SJSA1 (cell line): ENCODE measurements at regions not wholly inside any gene's neighbourhood (a gene's known extent, or its start where the extent isn't known, plus 50 kb on each side); places are given as distances from the start of the nearest gene placed in this dataset.
A peak's percentile ranks its signal among the peaks of the same experiment; 100 is the strongest.

ENCODE experiments used
- DNase-seq, 2 experiments: peaks; one replicate each; pipeline ENCODE4 v3.0.0-alpha.2; 2015 to 2020; ENCODE audit warnings: low spot score in 2 of 2, low read depth in 1 of 2
- H3K27ac ChIP-seq: fragments of 250-450 bp; sonication (Bioruptor Pico); 2 replicates; pipeline ENCODE4 v1.5.1; 2020; ENCODE audit warnings: mild to moderate bottlenecking, moderate library complexity
- H3K27me3 ChIP-seq: fragments of 250-450 bp; sonication (Bioruptor Pico); replicated peaks from 2 replicates; pipeline ENCODE4 v1.5.1; 2020; ENCODE audit warnings: mild to moderate bottlenecking, moderate library complexity
- H3K36me3 ChIP-seq: fragments of 250-450 bp; sonication (Bioruptor Pico); 2 replicates; pipeline ENCODE4 v1.5.1; 2020; ENCODE audit warnings: mild to moderate bottlenecking
- H3K4me1 ChIP-seq: fragments of 250-450 bp; sonication (Bioruptor Pico); replicated peaks from 2 replicates; pipeline ENCODE4 v1.6.1; 2021; ENCODE audit warnings: mild to moderate bottlenecking
- H3K4me3 ChIP-seq: fragments of 250-450 bp; sonication (Bioruptor Pico); 2 replicates; pipeline ENCODE4 v1.5.1; 2020; ENCODE audit warnings: mild to moderate bottlenecking
- H3K9me3 ChIP-seq: fragments of 250-450 bp; sonication (Bioruptor Pico); replicated peaks from 2 replicates; pipeline ENCODE4 v1.5.1; 2020; ENCODE audit warnings: mild to moderate bottlenecking

DNA sequence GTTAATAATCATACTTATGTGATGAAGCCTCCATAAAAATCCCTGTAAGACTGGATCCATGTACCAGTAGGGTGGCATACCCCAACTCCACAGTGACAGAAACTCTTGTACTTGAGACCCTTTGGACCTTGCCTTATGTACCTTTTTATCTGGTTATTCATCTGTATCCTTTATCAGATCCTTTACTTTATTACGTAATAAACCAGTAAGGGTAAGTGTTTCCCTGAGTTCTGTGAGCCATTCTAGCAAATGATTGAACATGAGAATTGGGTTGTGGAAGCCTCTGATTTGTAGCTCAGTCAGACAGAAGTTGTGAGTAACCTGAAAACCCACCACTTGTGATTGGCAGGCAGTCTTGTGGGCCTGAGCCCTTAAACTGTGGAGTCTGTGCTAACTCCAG lies 229.7 kb downstream of the FOXA2 start:
- Histone ChIP-seq H3K27ac (no peak overlapping the region), H3K9me3 (no peaks in the 10 kb centered on the region), H3K36me3 (no peaks in the 10 kb centered on the region), H3K4me1 (0 out of 2 replicates have a peak, but pooled peaks cover 3% of the 10 kb centered on the region), H3K27me3 (peaks cover 8% of the 10 kb centered on the region; the same call in 1 of the 2 replicates), H3K4me3 (no peak overlapping the region)
- DNase-seq = no peak

DNA sequence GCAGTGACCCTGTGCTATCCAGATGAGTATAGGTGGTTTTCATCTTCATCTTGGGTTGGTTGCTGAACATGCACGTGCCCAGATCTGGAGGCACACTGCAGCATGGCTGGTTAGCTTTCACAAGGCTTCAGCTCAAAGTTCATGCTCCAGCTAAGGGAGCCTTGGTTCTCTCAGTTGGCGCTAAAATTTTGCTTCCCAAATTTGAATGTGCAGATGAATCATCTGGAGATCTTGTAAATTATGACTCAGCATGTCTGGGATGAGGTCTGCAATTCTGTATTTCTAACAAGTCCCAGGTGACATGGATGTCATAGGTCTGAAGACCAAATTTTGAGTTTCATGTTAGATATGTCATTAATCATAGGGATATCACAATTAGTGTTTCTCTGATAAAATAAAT lies 230.8 kb downstream of the FOXA2 start:
- Histone ChIP-seq H3K27ac (no peak overlapping the region), H3K36me3 (no peaks in the 10 kb centered on the region), H3K27me3 (peaks cover 8% of the 10 kb centered on the region; the same call in 1 of the 2 replicates), H3K9me3 (no peaks in the 10 kb centered on the region), H3K4me3 (no peak overlapping the region), H3K4me1 (0 out of 2 replicates have a peak, but pooled peaks cover 3% of the 10 kb centered on the region)
- no peak for DNase-seq

DNA sequence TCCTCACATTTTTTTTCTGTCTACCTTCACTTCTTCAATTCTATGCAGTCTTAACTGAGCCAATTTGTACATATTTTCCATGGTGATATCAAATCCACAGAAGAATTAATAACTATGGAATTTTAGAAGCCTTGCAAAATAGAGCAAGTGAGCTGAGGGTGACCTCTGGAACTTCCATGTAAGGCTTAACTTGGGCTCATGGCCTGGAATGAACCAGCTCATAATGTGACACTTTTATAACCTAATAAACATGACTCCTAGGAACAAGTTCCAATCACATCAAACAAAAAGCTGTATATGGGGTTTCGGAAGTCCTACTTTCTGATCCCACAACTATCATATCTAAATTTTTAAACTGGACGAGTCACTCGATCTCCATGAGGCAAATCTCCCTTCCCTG lies 232.4 kb downstream of the FOXA2 start:
- Histone ChIP-seq H3K9me3 (no peaks in the 10 kb centered on the region), H3K27me3 (peaks cover 8% of the 10 kb centered on the region; the same call in 1 of the 2 replicates), H3K36me3 (no peaks in the 10 kb centered on the region), H3K4me1 (peaks cover 6% of the 10 kb centered on the region), H3K27ac (no peak overlapping the region), H3K4me3 (no peak overlapping the region)
- DNase-seq = no peak

DNA sequence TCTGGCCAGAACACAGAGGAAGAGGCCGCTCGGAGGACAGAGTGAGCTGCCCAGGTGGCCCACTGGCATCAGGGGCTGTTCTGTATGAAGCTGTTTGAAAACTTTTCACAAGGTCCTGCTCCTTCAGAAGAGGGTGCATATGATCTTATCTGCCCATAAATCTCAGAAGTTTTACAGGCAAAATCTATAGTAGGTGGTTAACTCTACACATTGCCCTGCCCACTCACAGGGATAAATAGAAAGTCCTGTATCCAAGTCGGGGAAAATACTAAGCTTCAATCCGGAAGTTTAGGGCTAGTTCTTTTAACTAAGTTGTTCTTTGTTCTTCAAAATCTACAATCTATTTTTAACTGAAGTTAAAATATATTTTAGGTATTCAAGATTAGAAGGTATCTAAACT lies 233.7 kb downstream of the FOXA2 start:
- DNase-seq = no peak
- 0 out of 2 replicates have a peak, but pooled peaks cover 4% of the 10 kb centered on the region for H3K27me3 ChIP-seq
- no peaks in the 10 kb centered on the region for H3K36me3 ChIP-seq
- H3K4me3 ChIP-seq = no peak overlapping the region
- no peaks in the 10 kb centered on the region for H3K9me3 ChIP-seq
- no peak overlapping the region for H3K27ac ChIP-seq
- H3K4me1 ChIP-seq = peaks cover 17% of the 10 kb centered on the region

DNA sequence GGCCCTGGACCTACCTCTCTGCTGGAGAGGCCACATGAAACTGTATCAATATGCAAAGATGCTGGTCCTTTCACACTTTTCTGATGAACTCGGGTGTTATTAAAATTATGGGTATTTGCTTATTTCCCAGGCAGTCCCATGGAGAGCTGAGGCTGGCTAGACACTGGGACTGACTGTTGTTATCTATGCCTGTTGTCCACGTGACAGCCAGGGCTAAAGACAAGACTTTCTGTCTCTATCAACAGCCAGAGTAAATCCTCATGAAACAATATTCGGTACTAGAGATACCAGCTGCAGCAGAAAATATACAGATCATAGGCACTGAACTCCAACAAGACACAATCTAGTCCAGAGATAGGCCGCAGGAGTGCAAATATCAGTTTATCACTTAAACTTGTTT lies 236.4 kb downstream of the FOXA2 start:
- H3K4me1 ChIP-seq = peaks cover 14% of the 10 kb centered on the region
- H3K4me3 ChIP-seq = no peak overlapping the region
- no peaks in the 10 kb centered on the region for H3K9me3 ChIP-seq

DNA sequence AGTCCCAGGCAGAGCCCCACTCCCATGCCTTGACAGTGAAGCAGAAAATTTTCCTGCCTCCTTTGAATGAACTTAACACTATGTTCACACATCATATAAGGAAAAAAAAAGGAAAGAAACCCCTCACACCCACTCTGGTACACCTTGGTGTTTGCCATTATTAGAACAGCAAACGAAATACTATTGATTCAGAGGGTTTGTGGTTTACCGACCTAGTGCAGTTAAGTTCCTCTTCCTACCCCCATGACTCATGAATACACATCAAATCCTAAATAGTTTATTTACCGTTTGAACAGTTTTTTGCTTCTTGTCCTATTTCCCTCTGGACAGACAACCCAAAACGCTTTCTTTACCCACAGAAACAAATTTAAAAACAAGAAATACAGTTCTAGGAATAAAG lies 237.7 kb downstream of the FOXA2 start:
- H3K4me1 ChIP-seq = peaks cover 18% of the 10 kb centered on the region
- H3K9me3 ChIP-seq = no peaks in the 10 kb centered on the region
- H3K27me3 ChIP-seq = no peaks in the 10 kb centered on the region
- H3K36me3 ChIP-seq = no peaks in the 10 kb centered on the region
- peak in 1 of 2 experiments; percentile 25 for DNase-seq
- H3K27ac ChIP-seq = no peak overlapping the region
- no peak overlapping the region for H3K4me3 ChIP-seq

More for the DNA sequence above, 236.4 kb downstream of the FOXA2 start:
- H3K36me3 ChIP-seq = no peaks in the 10 kb centered on the region
- no peak overlapping the region for H3K27ac ChIP-seq
- DNase-seq = no peak
- H3K27me3 ChIP-seq = 0 out of 2 replicates have a peak, but pooled peaks cover 4% of the 10 kb centered on the region

DNA sequence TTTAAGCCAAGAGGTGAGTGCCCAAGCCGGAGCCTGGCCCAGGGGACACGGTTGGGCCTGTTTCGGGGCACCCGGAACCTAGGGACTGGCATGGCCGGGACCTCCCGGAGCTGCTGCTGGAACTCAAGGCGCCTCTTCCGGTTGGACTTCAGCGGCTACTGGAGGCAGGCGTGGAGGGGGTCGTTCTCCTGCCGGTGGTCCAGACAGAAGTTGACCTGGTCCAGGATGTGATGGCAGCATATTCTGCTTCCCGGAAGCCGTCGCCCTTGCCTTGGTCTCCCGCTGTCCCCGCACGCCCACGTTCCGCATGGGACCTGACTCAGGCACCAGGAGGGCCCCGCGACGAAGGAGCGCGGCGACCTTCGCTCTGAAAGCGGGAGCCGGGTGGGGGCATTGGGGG lies 240.8 kb downstream of the FOXA2 start:
- no peak for DNase-seq
- H3K4me3 ChIP-seq = no peak overlapping the region

DNA sequence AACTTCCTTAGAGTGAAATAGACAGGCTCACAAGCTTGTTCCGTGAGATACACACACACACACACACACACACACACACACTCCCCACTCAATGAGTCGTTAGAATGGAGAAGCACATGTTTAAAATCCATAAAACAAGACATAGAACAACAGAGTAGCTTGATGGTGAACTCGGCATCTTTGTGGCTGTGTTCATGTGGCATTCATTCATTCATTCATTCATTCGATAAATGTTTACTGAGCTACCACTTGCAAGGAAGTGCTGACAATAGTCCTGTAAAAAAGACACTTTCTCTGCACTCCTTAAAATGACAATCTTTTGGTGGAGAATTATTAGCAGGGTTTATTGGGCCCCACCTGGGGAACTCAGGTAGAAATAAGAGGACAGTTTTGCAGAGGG lies 242.0 kb downstream of the FOXA2 start:
- Histone ChIP-seq H3K4me1 (peaks cover 27% of the 10 kb centered on the region), H3K4me3 (no peak overlapping the region), H3K27ac (no peak overlapping the region), H3K9me3 (no peaks in the 10 kb centered on the region), H3K36me3 (no peaks in the 10 kb centered on the region), H3K27me3 (no peaks in the 10 kb centered on the region)
- no peak for DNase-seq

More for the DNA sequence above, 240.8 kb downstream of the FOXA2 start:
- Histone ChIP-seq H3K27ac (no peak overlapping the region), H3K9me3 (no peaks in the 10 kb centered on the region), H3K4me1 (peaks cover 27% of the 10 kb centered on the region), H3K27me3 (no peaks in the 10 kb centered on the region), H3K36me3 (no peaks in the 10 kb centered on the region)

DNA sequence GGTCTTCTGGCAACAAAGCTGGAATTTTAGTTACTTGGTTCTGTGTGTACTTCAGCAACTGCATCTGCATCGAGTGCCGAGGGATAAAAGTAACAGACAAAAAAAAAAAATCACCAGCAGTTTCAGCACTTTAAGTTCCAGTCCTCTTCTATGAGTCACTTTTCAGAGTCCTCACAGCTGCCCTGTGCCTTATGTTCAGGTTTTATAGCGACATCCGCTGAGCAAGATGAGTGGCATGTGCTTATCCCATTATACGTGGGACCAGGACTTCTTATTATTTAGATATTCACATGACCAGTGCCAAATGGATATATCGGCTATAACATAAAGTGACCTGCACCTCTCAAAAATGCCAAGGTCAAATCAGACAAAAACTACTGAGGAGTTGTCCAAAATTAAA lies 242.9 kb downstream of the FOXA2 start:
- H3K36me3 ChIP-seq = no peaks in the 10 kb centered on the region
- H3K27me3 ChIP-seq = no peaks in the 10 kb centered on the region
- H3K4me1 ChIP-seq = peaks cover 19% of the 10 kb centered on the region
- H3K9me3 ChIP-seq = no peaks in the 10 kb centered on the region
- no peak overlapping the region for H3K27ac ChIP-seq
- peak; percentile 52 to 62 for DNase-seq
- H3K4me3 ChIP-seq = no peak overlapping the region

DNA sequence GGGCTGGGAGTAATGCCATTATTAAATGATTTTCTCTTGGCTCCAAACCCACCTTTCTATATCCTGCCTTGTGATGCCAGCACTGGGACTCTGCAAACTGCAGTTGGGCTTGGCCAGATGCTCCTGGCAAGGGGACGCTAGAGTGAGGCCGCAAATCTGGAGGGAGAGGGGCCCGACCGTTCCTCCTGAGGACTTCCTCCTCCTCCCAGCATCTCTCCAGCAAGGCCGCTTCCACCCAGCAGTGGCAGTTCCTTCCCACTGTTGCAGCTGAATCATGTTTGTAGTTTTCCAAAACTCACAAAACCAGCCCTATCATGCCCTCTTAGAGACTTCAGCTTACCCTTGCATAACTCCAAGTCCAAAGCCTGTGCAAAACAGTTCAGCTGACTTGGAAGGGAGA lies 244.4 kb downstream of the FOXA2 start:
- no peak for DNase-seq
- H3K36me3 ChIP-seq = no peaks in the 10 kb centered on the region
- H3K27ac ChIP-seq = no peak overlapping the region
- peaks cover 13% of the 10 kb centered on the region for H3K4me1 ChIP-seq
- H3K9me3 ChIP-seq = no peaks in the 10 kb centered on the region
- H3K27me3 ChIP-seq = no peaks in the 10 kb centered on the region
- H3K4me3 ChIP-seq = no peak overlapping the region

DNA sequence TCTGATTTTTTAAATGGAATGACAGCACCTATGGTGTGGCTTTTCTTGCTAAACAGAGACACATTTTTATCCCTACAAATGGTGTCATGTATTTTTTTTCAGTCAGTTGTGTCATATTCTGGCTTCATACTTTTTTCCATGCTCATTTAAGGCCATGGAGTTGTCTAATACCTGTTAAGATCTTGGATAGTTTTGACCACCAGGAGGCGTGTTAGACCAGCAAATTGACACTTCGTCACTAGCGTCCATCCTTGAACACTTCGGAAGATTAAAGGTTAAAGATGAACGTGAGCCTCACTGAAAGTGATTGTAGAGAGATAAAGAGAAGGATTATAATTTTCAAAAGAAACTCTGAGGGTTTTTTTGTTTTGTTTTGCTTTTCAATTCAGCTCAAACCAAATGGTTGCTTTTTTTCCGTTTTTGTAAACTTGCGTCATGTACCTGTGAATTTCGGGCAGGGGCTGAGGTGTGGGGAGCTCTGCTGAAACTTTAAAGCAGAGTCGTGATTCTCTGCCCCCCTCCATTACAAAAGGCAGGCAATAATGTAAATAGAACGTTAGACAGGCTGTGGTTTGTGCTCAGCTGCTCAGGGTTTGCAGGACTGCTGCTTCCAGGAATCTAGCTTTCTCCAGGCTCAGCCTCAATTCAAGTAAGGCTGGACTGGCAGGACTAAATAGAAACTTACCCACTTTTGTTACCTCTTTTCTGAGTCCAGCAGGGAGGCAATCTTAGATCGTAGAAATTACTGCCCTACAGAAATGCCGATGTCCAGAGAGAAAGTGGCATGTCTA lies 245.1 kb downstream of the FOXA2 start:
- DNase-seq = peak; percentile 55 to 60
- no peak overlapping the region for H3K4me3 ChIP-seq

DNA sequence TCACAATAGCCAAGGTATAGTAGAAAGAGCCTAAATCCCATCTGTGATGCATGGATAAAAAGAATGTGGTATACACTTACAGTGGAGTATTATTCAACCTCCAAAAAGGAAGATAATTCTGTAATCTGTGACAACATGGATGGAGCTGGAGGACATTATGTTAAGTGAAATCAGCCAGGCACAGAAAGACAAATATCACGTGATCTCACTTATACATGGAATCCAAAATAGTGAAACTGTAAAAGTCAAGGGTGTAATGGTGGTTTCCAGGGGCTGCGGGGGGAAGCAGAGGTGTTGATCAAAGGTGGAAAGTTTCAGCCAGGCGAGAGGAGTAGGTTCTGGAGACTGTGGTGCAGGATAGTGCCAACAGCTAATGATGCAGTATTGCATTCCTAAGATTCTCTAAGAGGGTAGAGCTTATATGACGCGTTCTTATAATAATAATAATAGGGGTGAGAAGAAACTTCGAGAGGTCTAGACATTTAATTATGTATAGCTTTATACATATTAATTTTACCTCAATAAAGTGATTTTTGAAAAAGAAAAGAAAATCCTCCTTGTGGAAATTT lies 246.1 kb downstream of the FOXA2 start:
- Histone ChIP-seq H3K4me3 (no peak overlapping the region), H3K27ac (no peak overlapping the region), H3K9me3 (no peaks in the 10 kb centered on the region)

More for the DNA sequence above, 245.1 kb downstream of the FOXA2 start:
- Histone ChIP-seq H3K4me1 (peaks cover 13% of the 10 kb centered on the region), H3K9me3 (no peaks in the 10 kb centered on the region), H3K27me3 (no peaks in the 10 kb centered on the region), H3K36me3 (no peaks in the 10 kb centered on the region), H3K27ac (no peak overlapping the region)

DNA sequence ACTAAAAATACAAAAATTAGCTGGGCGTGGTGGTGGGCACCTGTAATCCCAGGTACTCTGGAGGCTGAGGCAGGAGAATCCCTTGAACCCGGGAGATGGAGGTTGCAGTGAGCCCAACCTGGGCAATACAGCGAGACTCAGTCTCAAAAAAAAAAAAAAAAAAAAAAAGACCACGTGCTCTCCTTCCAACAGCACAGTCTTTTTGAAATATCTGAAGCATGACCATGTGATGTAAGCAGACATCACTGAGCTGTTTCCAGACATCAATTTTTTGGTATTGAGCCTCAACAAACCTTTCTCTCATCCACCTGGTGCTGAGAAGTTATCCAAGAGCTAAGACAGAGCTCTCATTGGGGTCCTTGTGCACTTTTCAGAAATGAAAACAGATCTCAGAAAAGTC lies 249.2 kb downstream of the FOXA2 start:
- Histone ChIP-seq H3K27me3 (peaks cover 2% of the 10 kb centered on the region; the same call in 1 of the 2 replicates), H3K27ac (no peak overlapping the region), H3K4me1 (no peaks in the 10 kb centered on the region), H3K9me3 (no peaks in the 10 kb centered on the region), H3K4me3 (no peak overlapping the region), H3K36me3 (no peaks in the 10 kb centered on the region)
- no peak for DNase-seq

More for the DNA sequence above, 246.1 kb downstream of the FOXA2 start:
- peaks cover 13% of the 10 kb centered on the region for H3K4me1 ChIP-seq
- no peaks in the 10 kb centered on the region for H3K36me3 ChIP-seq
- DNase-seq = no peak
- H3K27me3 ChIP-seq = no peaks in the 10 kb centered on the region

DNA sequence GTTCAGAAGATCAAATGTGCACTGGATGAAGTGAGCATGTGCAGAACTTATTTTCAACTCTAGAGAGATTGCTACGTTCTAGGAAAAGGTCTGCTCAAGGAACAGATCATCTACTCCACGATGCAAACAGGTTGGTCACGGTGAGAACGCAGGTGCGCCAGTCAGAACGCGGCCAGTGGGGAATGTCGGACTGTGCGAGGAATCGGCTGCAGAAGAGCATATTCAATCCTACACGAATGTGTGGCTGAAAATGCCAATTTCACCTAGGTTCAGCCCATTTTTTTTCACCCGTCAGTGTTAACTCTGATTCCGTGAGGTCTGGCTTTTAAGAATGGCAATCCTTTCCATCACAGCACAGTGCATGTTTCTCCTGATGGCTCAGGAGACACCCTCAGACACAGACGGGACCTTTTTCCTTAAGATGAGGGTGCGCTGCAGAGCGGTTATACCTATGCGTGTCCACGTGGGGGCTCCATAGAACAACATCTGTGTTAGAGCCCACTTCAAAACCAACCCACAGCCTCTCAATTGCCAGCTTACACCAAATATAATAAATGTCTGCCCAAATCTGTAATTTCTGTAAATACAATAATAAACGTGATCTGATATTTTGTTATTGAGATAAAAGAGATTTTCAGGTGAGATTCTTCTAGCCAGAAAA lies 250.4 kb downstream of the FOXA2 start:
- DNase-seq = peak; percentile 57 to 61

More for the DNA sequence above, 250.4 kb downstream of the FOXA2 start:
- H3K27ac ChIP-seq = no peak overlapping the region
- no peaks in the 10 kb centered on the region for H3K4me1 ChIP-seq
- H3K36me3 ChIP-seq = no peaks in the 10 kb centered on the region
- no peak overlapping the region for H3K4me3 ChIP-seq
- peaks cover 6% of the 10 kb centered on the region; the same call in 1 of the 2 replicates for H3K27me3 ChIP-seq
- no peaks in the 10 kb centered on the region for H3K9me3 ChIP-seq
